B cell (primary cell): ENCODE measurements at regions not wholly inside any gene's neighbourhood (a gene's known extent, or its start where the extent isn't known, plus 50 kb on each side); places are given as distances from the start of the nearest gene placed in this dataset.

Experiments
- EZH2 ChIP-seq: IDR thresholded peaks from 2 replicates; pipeline ENCODE4 v1.6.1; 2012; ENCODE audit warnings: borderline replicate concordance, low read depth, mild to moderate bottlenecking, moderate library complexity, low read length; ENCODE audit not compliant: insufficient read depth, poor library complexity, severe bottlenecking
- TF ChIP-seq, protein P1 (sequence below): fragments of 200-600 bp; IDR thresholded peaks from one replicate; pipeline ENCODE4 v1.8.0; 2022; ENCODE audit warnings: antibody characterized with exemption, mild to moderate bottlenecking

DNA sequence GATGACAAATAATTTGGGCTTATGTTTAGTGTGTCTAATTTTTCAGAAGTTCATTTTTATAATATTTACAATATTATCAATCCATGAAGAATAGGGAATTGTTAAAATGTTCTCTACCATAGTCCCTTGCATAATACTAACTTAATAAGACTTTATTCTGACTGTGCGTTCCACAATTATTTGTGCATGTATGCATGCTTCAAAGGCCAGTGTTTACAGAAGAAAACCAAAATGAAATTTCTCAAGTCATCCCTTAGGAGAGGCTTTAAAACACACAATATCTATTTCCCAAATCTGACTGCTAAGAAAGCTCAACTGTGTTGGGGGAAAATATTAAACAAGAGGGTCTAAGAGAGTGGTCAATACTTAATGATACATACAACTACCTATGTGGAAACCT is 226.3 kb upstream of the ANKRD50 start:
- TF ChIP-seq, protein P1, sequence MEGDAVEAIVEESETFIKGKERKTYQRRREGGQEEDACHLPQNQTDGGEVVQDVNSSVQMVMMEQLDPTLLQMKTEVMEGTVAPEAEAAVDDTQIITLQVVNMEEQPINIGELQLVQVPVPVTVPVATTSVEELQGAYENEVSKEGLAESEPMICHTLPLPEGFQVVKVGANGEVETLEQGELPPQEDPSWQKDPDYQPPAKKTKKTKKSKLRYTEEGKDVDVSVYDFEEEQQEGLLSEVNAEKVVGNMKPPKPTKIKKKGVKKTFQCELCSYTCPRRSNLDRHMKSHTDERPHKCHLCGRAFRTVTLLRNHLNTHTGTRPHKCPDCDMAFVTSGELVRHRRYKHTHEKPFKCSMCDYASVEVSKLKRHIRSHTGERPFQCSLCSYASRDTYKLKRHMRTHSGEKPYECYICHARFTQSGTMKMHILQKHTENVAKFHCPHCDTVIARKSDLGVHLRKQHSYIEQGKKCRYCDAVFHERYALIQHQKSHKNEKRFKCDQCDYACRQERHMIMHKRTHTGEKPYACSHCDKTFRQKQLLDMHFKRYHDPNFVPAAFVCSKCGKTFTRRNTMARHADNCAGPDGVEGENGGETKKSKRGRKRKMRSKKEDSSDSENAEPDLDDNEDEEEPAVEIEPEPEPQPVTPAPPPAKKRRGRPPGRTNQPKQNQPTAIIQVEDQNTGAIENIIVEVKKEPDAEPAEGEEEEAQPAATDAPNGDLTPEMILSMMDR, result no peak
- no peak for TF ChIP-seq EZH2
